Gastroesophageal sphincter (tissue), 3 donors: ENCODE measurements at regions not wholly inside any gene's neighbourhood (a gene's known extent, or its start where the extent isn't known, plus 50 kb on each side); places are given as distances from the start of the nearest gene placed in this dataset.

ENCODE experiments used
- EP300 ChIP-seq: sonication (generic); formaldehyde crosslinking; IDR thresholded peaks from one replicate; pipeline ENCODE4 v1.6.1; 2017; ENCODE audit warnings: antibody characterized with exemption, mild to moderate bottlenecking
- TF ChIP-seq, protein P1 (sequence below), 4 experiments: fragments of 200-600 bp in 2 of 4; fragments of 450-650 bp in 2 of 4; sonication (generic) in 1 of 4; IDR thresholded peaks; one replicate each; pipeline ENCODE4 v1.5.1; 2017 to 2019; ENCODE audit warnings: antibody characterized with exemption in 4 of 4, mild to moderate bottlenecking in 2 of 4, moderate library complexity in 2 of 4

DNA sequence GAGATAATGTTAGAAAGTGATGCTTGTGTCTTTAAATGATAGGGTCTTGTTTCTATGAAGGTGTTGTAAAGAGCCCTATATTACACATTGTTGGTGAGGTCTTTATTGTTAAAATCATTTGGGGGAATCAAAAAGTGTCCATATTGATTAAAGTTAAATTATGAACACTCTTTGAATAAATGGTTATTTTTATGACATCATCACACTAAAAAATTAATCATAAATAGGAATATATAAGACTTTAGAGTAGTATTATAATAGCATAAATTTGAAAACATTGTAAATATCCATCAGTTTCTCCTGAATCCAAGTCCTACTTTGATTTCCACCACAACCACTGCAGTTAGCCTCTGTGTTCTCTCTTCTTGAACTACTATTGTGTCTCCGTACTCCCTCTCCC is 136.3 kb downstream of the HTR1A start:
- no peak for TF ChIP-seq EP300
- TF ChIP-seq, protein P1, sequence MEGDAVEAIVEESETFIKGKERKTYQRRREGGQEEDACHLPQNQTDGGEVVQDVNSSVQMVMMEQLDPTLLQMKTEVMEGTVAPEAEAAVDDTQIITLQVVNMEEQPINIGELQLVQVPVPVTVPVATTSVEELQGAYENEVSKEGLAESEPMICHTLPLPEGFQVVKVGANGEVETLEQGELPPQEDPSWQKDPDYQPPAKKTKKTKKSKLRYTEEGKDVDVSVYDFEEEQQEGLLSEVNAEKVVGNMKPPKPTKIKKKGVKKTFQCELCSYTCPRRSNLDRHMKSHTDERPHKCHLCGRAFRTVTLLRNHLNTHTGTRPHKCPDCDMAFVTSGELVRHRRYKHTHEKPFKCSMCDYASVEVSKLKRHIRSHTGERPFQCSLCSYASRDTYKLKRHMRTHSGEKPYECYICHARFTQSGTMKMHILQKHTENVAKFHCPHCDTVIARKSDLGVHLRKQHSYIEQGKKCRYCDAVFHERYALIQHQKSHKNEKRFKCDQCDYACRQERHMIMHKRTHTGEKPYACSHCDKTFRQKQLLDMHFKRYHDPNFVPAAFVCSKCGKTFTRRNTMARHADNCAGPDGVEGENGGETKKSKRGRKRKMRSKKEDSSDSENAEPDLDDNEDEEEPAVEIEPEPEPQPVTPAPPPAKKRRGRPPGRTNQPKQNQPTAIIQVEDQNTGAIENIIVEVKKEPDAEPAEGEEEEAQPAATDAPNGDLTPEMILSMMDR (IDR thresholded peaks at IDR 0.05), result no peak
